HepG2 (cell line): ENCODE measurements at regions not wholly inside any gene's neighbourhood (a gene's known extent, or its start where the extent isn't known, plus 50 kb on each side); places are given as distances from the start of the nearest gene placed in this dataset.

Experiments used
- ATAC-seq: fragments of 200-7000 bp; cut with Tn5 transposase; 3 replicates; pipeline ENCODE4 v1.9.1; 2020; ENCODE audit warnings: mild to moderate bottlenecking, moderate library complexity
- BruUV-seq: library from RNA; stranded (reverse); fragments of 400-500 nt; replicated peaks from 2 replicates; lab custom pipeline; 2021; lab: Mats Ljungman, UMichigan
- CTCF ChIA-PET: fragments of 300-600 bp; formaldehyde crosslinking; extraction: SDS; loops from one replicate; lab custom pipeline; 2021; ENCODE audit warnings: low total read pairs, inconsistent platforms, low intra/inter-chr PET ratio; lab: Yijun Ruan, JAX
- POLR2A ChIA-PET: fragments of 350-600 bp; sonication (Branson Sonifier 250); formaldehyde crosslinking; loops from one replicate; lab custom pipeline; 2020; ENCODE audit warnings: antibody characterized with exemption, inconsistent platforms; lab: Yijun Ruan, JAX
- DNase-seq: peaks from one replicate; pipeline ENCODE4 v3.0.0-alpha.2; 2015; ENCODE audit warnings: low spot score
- FAIRE-seq: peaks from 3 replicates; lab custom pipeline; 2011; peaks lifted over from hg19 to GRCh38; lab: Jason Lieb, UNC
- H2AFZ ChIP-seq: one replicate; pipeline ENCODE4 v1.6.1; 2011; ENCODE audit warnings: low read length, inconsistent platforms
- H3K27ac ChIP-seq: fragments of 300-600 bp; 3 replicates; pipeline ENCODE4 v1.8.0; 2011; ENCODE audit warnings: mixed run types, mild to moderate bottlenecking, mixed read lengths, low read length, inconsistent platforms; ENCODE audit not compliant: insufficient read depth; ENCODE audit errors: extremely low read length
- H3K27me3 ChIP-seq, 2 experiments: fragments of 200-600 bp in 1 of 2; 2 replicates in 1 of 2; 3 replicates in 1 of 2; pipeline versions ENCODE4 v1.6.0 to v1.8.0; 2011; ENCODE audit warnings: low read length in 2 of 2, mild to moderate bottlenecking in 2 of 2, moderate library complexity in 2 of 2, inconsistent platforms in 1 of 2; ENCODE audit not compliant: insufficient read depth in 2 of 2, control insufficient read depth in 1 of 2
- H3K36me3 ChIP-seq, 2 experiments: fragments of 200-600 bp in 1 of 2; replicated peaks in 1 of 2; 2 replicates in 1 of 2; 3 replicates in 1 of 2; pipeline versions ENCODE4 v1.5.1 to v1.8.0; 2011; ENCODE audit warnings: low read length in 2 of 2, inconsistent platforms in 1 of 2; ENCODE audit not compliant: insufficient read depth in 2 of 2, control insufficient read depth in 1 of 2
- H3K4me1 ChIP-seq: 2 replicates; pipeline ENCODE4 v1.5.1; 2012; ENCODE audit warnings: low read length, inconsistent platforms; ENCODE audit not compliant: insufficient read depth
- H3K4me2 ChIP-seq: 2 replicates; pipeline ENCODE4 v1.6.0; 2011; ENCODE audit warnings: low read depth, low read length, inconsistent platforms
- H3K4me3 ChIP-seq, 3 experiments: fragments of 200-600 bp in 1 of 3; sonication (generic), shearing (Covaris generic) in 1 of 3; replicated peaks in 1 of 3; 2 replicates each; pipeline ENCODE4 v1.5.1; 2011 to 2016; ENCODE audit warnings: low read length in 3 of 3, inconsistent platforms in 2 of 3, low read depth in 2 of 3, mild to moderate bottlenecking in 2 of 3, control low read depth in 1 of 3, mixed read lengths in 1 of 3; ENCODE audit not compliant: insufficient read depth in 1 of 3
- H3K79me2 ChIP-seq: one replicate; pipeline ENCODE4 v1.6.1; 2011; ENCODE audit warnings: low read length, inconsistent platforms; ENCODE audit not compliant: insufficient read depth
- H3K9ac ChIP-seq: 2 replicates; pipeline ENCODE4 v1.6.0; 2011; ENCODE audit warnings: mild to moderate bottlenecking, low read depth, low read length, inconsistent platforms; ENCODE audit not compliant: insufficient read depth
- H3K9me3 ChIP-seq: 2 replicates; pipeline ENCODE4 v1.5.1; 2012; ENCODE audit warnings: mild to moderate bottlenecking, low read length
- H4K20me1 ChIP-seq: 2 replicates; pipeline ENCODE4 v1.6.0; 2011; ENCODE audit warnings: inconsistent platforms, mild to moderate bottlenecking, low read length, moderate library complexity; ENCODE audit not compliant: insufficient read depth
- CBFB ChIP-seq: sonication (generic); formaldehyde crosslinking; IDR thresholded peaks from 2 replicates; pipeline ENCODE4 v1.4.0; 2020; ENCODE audit warnings: missing genetic modification reagents
- JARID2 ChIP-seq: sonication (generic); formaldehyde crosslinking; IDR thresholded peaks from 2 replicates; pipeline ENCODE4 v1.8.1; 2023; ENCODE audit warnings: missing genetic modification reagents, inconsistent platforms; ENCODE audit not compliant: insufficient replicate concordance
- PAF1 ChIP-seq: IDR thresholded peaks from 2 replicates; pipeline ENCODE4 v1.6.1; 2016; ENCODE audit warnings: missing genetic modification reagents, missing compliant biosample characterization
- PHF21A ChIP-seq: sonication (generic); formaldehyde crosslinking; IDR thresholded peaks from 2 replicates; pipeline ENCODE4 v1.5.0; 2020; ENCODE audit warnings: mild to moderate bottlenecking, missing genetic modification reagents
- POLR2G ChIP-seq: fragments of 200-400 bp; formaldehyde crosslinking; IDR thresholded peaks from 2 replicates; pipeline ENCODE4 v1.6.1; 2018; ENCODE audit warnings: mild to moderate bottlenecking, low read depth, low read length, moderate library complexity
- RBM39 ChIP-seq: fragments of 200-400 bp; formaldehyde crosslinking; IDR thresholded peaks from one replicate; pipeline ENCODE4 v1.6.1; 2018; ENCODE audit warnings: antibody characterized with exemption, mild to moderate bottlenecking, low read depth, low read length; ENCODE audit not compliant: poor library complexity, severe bottlenecking
- RNF2 ChIP-seq: fragments of 450-650 bp; conservative IDR thresholded peaks from 2 replicates; pipeline ENCODE4 v1.6.1; 2016; ENCODE audit warnings: low read depth
- SPEN ChIP-seq: sonication (generic); formaldehyde crosslinking; IDR thresholded peaks from 2 replicates; pipeline ENCODE4 v1.5.1; 2020; ENCODE audit warnings: low read depth, mild to moderate bottlenecking, missing genetic modification reagents
- TFE3 ChIP-seq: IDR thresholded peaks from 2 replicates; pipeline ENCODE4 v1.6.1; 2016
- ZFP62 ChIP-seq: sonication (generic); formaldehyde crosslinking; IDR thresholded peaks from 2 replicates; pipeline ENCODE4 v1.4.0; 2020; ENCODE audit warnings: missing genetic modification reagents
- ZMAT3 ChIP-seq: sonication (generic); formaldehyde crosslinking; conservative IDR thresholded peaks from 2 replicates; pipeline ENCODE4 v1.7.0; 2021; ENCODE audit warnings: missing genetic modification reagents
- ZNF232 ChIP-seq: sonication (generic); formaldehyde crosslinking; IDR thresholded peaks from 2 replicates; pipeline ENCODE4 v1.4.0; 2020; ENCODE audit warnings: missing genetic modification reagents, borderline replicate concordance
- ZNF605 ChIP-seq: sonication (generic); formaldehyde crosslinking; IDR thresholded peaks from 2 replicates; pipeline ENCODE4 v1.8.0; 2022; ENCODE audit warnings: mild to moderate bottlenecking, missing genetic modification reagents
- ZNF615 ChIP-seq: sonication (generic); formaldehyde crosslinking; IDR thresholded peaks from 2 replicates; pipeline ENCODE4 v1.5.0; 2020; ENCODE audit warnings: mild to moderate bottlenecking, missing genetic modification reagents, borderline replicate concordance
- ZNF772 ChIP-seq: sonication (generic); formaldehyde crosslinking; IDR thresholded peaks from 2 replicates; pipeline ENCODE4 v1.5.0; 2020; ENCODE audit warnings: mild to moderate bottlenecking, missing genetic modification reagents
- WGBS: methylation state at CpG from one replicate; pipeline ENCODE4 v1.1.6; 2017; ENCODE audit warnings: low lambda C conversion rate; 5-methylcytosine and 5-hydroxymethylcytosine counted together
- in situ Hi-C: cut with HindIII; loops from 2 replicates; pipeline ENCODE4 v1.10.0; 2017; ENCODE audit warnings: low pct_unique_long_range_greater_than_20kb; ENCODE audit not compliant: extremely low pct_ligation_motif_present
- intact Hi-C: fragments of 100-400 bp; cut with micrococcal nuclease; formaldehyde crosslinking; loops from one replicate; pipeline ENCODE4 v1.10.0; 2022; ENCODE audit not compliant: unreplicated experiment
- TF ChIP-seq, protein P1 (sequence below): IDR thresholded peaks from 2 replicates; pipeline ENCODE4 v1.6.1; 2016; ENCODE audit warnings: low read depth, borderline replicate concordance

DNA sequence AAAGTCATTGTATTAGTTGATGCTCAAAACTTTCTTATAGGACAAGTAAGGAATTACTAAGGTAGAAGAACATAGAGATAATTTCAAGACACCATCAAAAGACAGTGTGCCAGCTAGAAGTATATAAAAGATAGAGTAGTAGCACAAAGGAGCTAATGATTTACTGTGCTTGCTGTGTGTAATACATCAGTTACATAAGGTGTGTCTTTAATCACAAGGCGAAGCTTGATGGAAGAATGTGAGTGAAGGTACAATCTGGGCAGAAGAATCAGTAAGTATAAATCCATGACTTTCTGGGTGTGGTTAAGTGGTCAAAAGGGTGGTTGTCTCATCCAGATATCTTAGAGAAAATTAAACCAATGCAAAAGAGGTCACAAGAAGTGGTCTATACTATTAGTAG is 95.1 kb upstream of the BOD1L1 start:
- FAIRE-seq: no peak
- H3K36me3 ChIP-seq: no peaks in the 10 kb centered on the region
- H3K27me3 ChIP-seq: no peaks in the 10 kb centered on the region
- H3K4me2 ChIP-seq: no peak overlapping the region
- ChIA-PET CTCF (no interaction called here), POLR2A (no interaction called here)
- in situ Hi-C loops: no loop called here
- H3K4me3 ChIP-seq: no peak overlapping the region
- intact Hi-C loops: no loop called here
- no peak overlapping the region for H2AFZ ChIP-seq
- WGBS: 0% methylated on average over 1 of the region's 1 CpG
- H4K20me1 ChIP-seq: no peaks in the 10 kb centered on the region
- H3K9ac ChIP-seq: no peak overlapping the region
- no peak for ATAC-seq
- H3K9me3 ChIP-seq: no peaks in the 10 kb centered on the region
- H3K27ac ChIP-seq: no peak overlapping the region
- TF ChIP-seq TFE3 (CRISPR knock-in tag) (no peak), PHF21A (CRISPR knock-in tag) (no peak), ZNF232 (CRISPR knock-in tag) (no peak), SPEN (CRISPR knock-in tag) (no peak), ZNF615 (CRISPR knock-in tag) (no peak), ZMAT3 (no peak), RBM39 (no peak), ZNF772 (no peak), PAF1 (no peak), POLR2G (no peak), ZNF605 (CRISPR knock-in tag) (no peak), ZFP62 (no peak), JARID2 (no peak), RNF2 (no peak), CBFB (CRISPR knock-in tag) (no peak)
- TF ChIP-seq, protein P1, sequence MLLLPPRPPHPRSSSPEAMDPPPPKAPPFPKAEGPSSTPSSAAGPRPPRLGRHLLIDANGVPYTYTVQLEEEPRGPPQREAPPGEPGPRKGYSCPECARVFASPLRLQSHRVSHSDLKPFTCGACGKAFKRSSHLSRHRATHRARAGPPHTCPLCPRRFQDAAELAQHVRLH (CRISPR knock-in tag): no peak
- no peak for DNase-seq
- H3K4me1 ChIP-seq: no peaks in the 10 kb centered on the region
- no TSS peak for BruUV-seq
- H3K79me2 ChIP-seq: no peaks in the 10 kb centered on the region
